ENCODE measurements at regions not wholly inside any gene's neighbourhood (a gene's known extent, or its start where the extent isn't known, plus 50 kb on each side); places are given as distances from the start of the nearest gene placed in this dataset.

- TF ChIP-seq CTCF (IDR thresholded peaks at IDR 0.05) (no peak), POLR2A (IDR thresholded peaks at IDR 0.05) (no peak)
Measured at GRCh38 chrX:91122151-91122694, 312.4 kb upstream of the PABPC5 start.
